GM21528 (cell line): ENCODE measurements at regions not wholly inside any gene's neighbourhood (a gene's known extent, or its start where the extent isn't known, plus 50 kb on each side); places are given as distances from the start of the nearest gene placed in this dataset.

ENCODE experiments used
- ATAC-seq: cut with Tn5 transposase; IDR thresholded peaks from one replicate; pipeline ENCODE4 v1.9.1; 2021; ENCODE audit warnings: mild to moderate bottlenecking, moderate library complexity; ENCODE audit not compliant: unreplicated experiment, low FRiP score

DNA sequence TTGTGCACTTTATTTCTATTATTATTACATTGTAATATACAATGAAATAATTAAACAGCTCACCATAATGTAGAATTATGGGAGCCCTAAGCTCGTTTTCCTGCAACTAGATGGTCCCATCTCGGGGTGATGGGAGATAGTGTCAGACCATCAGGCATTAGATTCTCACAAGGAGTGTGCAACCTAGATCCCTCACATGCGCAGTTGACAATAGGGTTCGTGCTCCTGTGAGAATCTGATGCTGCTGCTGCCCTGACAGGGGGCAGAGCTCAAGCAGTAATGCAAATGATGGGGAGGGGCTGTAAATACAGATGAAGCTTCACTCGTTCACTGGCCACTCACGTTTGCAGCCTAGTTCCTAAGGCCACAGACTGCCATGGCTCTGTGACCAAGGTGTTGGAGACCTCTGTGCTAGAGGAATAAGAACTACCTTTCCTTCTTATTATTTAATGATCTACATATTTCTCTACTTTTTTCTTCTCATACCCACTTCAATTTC is 492.9 kb upstream of the INTU start:
- no peak for ATAC-seq

DNA sequence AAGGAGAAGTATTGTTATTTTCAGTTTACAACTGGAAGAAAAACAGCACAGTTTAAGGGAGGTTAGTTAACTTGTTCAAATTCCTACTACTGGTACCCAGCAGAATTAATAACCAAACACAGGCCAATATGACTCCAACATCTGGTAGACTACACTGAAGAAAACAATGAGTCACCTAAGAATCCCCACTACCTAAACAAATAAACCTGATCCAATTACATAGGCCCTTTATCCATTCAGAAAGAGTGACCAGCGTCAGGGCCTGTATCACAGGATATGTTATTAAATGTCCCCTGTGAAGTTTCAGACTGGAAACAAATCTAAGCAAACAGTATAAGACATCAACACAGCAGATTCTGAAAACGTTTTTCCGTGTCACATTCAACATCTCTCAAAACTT is 492.5 kb upstream of the INTU start:
- ATAC-seq, result no peak

DNA sequence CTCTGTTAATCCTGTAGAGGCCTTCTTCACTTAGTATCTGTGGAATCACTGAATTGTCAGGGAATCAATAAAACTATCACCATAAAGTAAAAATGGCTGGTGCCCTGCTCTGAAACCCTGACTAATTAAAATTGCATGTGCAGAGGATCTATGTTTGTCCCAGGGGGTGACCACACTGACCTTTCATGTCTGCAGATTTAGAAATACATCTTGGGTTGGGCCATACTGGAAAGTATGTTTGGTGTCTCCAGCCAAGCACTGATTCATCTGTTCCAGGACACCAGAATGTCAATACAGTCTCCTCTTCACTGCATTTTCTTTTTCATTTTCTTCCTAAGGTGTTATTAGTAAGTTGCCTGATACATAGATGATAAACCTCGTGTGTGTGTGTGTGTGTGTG is 490.9 kb upstream of the INTU start:
- no peak for ATAC-seq

DNA sequence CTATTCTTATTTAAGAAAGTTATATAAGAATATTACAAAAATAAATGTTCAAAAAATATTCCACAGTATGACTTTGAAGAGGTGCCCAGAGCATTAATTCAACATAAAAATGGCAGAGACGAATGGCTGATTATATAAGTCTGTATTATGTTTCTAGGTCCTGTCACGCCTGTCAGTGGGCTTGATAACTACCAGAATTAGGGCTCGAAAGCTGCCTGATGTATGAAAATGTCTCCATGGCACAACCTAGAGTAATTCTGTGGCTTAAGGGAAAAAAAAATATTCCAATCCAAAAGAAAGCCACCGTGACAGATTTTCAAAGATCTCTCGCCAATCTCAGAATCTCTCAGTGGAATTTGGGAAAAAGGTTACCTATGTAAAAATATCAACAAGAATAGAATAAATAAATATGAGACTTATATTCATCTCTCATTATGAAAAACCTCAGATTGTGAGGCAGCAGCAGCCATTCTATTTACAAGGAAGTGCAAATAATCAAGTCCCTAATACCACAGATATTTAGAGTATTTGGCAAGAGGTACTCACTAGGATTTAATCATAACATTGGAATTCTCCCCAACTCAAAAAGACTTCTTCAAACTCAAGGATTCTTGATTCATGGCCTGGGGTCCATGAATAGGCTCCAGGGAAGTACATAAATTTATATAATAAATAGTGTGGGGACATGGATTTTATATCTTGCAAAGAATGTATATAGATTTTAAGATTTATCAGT is 489.1 kb upstream of the INTU start:
- ATAC-seq, result no peak

DNA sequence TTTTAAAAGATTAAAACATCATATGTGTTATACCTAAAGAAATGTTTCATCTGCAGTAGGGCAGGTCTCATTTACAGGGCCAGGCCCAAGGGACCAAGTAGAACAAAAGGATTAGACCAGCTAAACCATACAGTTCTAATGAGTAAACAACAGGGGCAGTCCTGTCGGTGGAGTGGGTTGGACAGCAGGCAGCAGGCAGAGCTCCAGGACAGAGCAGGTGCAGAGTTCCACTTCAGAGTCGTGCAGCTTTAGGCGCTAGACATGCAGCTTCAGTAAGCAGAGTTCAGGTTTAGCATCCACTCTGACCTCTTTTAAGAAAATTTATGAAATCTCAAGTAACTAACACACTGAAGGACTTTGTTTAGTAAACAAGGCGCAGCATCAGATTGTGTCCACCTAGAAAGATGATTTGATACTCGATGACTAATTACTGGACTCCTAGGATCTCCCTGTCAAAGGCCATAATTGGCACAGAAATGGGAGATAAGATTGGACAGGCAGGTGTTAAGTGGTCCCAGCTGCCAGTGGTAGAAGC is 487.7 kb upstream of the INTU start:
- no peak for ATAC-seq

DNA sequence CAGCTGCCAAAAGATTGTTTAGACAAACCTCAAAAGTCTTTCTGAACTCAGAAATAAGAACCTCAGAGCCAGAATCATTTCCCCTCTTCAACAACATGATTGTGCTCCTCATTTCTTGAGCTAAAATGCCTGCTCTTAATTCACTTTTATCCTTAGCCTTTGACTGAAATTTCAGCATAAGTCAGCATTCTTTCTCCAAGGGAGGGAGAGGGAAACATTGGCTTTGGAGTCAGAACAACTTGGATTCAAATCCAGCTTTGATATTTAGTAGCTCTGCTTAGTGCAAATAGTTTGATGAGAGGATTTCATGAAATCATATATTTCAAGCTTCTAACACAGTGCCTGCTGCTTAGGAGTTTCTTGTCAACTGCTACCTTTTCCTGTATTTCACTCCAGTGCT is 484.6 kb upstream of the INTU start:
- no peak for ATAC-seq

DNA sequence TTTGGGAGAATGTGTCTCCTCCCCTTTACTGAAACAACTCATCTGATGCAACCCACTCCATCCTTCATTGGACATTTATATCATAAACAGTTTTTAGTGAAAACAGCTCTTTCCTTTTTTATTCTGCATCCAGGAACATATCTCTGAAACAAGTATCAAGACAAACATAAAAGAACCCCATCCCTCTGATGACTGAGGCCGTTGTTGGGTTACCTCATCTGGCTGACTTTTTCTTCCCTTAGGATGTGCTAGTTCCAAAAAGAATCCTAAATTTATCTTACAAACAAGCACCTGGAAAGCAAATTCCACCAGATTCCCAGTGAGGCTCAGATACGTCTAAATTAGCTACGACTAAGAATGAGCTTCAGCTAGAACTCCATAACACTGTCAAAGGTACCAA is 483.7 kb upstream of the INTU start:
- ATAC-seq, result no peak

DNA sequence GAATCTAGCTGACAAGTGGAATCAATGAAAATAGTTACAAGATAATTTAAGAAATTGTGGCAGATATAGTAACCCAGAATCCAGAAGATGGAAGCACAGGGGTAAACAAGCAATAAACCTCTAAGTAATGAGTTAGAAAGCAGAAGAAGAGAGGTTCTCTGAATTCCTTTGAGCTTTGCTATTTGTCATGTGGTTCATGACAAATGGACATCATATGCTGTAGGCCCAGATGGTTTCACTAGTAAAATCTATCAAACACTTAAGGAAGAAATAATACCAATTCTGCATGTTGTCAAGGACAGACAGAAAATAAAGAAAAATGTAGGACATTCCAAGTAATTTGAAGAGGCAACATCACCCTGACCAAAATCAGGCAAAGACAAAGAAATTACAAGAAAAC is 480.8 kb upstream of the INTU start:
- no peak for ATAC-seq

DNA sequence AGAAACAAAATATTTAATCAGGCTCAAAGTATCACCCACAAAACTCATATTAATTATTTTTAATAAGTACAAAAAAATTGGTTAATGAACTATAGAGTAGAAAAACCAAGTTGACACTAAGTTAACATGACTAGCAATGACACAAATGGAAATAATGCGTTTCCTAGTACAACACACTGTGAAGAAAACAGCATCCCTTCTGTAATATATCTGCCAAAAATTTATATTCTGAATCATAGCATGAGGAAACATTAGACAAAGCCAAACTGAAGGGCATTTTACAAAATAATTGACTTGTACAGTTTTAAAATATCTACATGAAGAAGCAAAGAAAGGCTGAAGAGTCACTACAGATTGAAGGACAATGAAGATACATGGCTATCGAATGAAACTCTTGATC is 477.6 kb upstream of the INTU start:
- ATAC-seq, result no peak

DNA sequence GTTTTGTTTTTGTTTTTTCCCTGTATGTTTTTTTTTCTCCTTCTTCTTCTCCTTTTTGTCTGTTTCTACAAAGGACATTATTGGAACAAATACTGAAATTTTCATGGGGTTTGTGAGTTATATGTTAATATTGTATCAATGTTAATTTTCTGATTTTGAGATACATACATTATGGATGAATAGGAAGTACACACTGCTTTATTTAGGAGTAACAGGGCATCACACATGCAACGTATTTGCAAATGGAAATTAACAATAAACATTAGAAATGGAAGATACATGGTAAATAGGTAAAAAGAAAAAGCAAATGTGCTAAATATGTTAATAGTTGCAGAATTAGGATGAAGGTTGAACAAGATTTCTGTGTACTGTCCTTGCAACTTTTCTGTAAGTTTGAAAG is 477.2 kb upstream of the INTU start:
- ATAC-seq, result no peak

DNA sequence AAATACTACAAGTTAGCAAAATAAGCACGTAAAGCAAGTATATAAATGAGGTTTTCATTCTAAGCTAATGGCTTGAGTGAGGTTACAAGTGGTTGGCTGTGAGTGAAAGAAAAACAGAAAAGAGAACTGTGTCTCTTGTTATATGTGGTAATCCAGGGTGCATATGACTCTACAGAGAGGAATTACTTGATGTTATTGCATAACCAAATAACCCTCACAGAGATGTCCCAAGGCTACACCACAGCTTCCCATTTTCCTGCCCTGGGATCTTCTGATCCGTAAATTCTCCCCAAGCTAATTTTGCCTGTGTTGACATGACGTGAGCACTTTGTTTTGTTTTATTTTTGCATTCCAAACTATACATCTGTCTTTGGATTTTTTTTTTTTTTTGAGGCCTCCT is 470.0 kb upstream of the INTU start:
- no peak for ATAC-seq

DNA sequence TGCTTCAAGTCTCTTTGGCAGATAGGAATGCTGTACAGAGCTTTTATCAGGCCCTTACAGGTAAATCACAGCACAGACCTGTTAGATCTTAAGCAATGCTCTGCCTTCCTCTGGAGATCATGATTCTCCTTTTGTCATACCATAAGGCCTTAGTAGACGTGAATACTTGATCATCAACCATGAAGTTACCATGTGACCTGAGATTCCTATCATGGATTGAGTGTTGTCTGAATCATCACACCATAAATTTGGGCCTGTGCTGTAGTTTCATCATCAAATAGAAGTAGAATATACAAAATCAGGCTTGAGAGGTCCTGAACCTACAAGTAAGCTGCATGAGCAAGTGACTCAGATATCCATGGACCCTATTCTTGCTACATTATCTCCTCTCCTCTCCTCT is 466.8 kb upstream of the INTU start:
- no peak for ATAC-seq

DNA sequence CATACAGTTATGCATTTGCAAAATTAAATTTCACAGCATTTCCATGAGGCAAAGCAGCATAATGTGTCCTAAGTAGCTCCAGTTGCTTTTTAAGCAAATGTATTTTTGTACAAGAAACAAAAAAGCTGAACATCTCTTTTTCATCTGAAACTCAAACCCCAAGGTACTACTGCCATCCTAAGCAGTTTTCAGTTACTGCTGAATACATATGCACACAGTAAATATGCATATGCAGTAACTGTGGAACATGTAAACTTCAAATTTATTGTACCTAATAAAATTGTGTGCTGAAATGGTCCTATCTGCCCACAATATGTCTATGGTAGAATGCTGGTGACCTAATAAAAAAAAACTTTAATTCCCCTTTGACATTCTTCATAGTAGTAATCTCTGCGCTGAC is 458.6 kb upstream of the INTU start:
- ATAC-seq, result no peak

DNA sequence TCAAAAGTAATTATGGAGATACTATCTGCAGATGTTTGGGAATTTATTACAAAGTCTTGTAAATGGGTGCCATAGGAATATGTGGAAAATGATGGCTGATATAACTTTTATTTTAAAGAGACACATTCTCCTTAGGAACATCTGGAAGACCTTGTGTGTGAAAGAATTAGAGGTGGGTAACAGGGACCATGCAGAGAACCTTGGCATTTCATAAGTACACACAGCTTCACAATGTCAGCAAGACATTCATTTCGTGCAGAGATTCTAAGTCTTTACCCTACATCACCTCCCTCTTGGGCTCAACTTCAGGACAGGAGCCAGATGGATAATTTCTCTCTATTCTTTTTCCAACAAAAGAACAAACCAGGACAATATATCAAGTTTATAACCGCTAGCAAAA is 458.1 kb upstream of the INTU start:
- ATAC-seq, result no peak

DNA sequence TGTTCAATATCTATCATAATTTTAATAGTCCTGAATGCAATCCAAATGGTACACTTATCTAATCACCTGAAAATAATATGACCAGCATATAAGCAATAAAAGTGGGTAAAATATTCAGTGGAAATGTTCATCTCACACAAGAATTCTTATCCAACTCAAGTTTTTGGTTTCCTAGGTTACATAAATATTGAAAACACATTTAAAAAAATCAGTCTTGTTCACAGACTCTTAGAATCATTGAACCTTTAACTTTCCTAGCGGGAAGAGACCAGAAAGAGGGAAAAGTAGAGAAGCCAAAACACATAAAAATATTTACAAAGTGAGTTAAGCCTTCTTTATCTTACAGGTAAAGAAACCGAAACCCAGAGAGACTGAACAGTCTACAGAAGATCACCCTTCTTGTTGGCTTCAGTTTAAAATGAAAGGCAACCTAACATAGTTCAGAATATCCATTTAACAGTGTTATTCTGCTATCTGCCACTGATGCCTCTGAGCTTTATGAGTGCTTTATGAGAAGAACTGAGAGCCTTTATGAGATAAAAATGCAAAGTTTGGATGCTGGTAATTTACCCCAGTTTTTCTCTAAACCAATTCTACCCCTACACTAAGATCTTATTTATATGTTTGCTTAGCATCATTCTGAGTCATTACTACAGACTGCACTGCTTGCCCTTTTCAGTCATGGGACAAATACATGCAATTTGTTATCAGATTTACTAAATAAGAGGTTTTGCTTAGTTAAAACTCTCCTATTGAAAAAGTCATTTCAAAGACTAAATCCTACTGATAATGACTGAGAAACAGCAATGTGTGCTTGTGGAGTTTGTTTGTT is 453.3 kb upstream of the INTU start:
- no peak for ATAC-seq

DNA sequence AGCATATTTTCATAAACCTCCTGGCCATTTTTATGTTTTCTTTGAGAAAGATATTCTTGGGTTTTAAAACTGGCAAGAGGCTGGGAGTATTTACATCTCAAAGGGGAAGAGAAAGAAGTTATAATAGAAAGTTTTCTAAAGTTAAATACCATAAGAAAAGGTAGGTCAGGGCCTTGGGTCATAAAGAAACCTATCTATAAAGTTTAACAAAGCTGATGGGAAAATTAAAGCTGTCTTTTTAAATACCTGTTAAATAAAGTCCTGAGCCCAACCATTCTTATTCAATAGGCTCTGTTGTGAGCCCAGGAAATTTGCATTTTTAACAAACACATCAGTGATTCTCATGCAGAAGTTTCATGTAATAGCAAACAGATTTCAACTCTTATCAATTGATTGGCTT is 451.8 kb upstream of the INTU start:
- ATAC-seq, result no peak

DNA sequence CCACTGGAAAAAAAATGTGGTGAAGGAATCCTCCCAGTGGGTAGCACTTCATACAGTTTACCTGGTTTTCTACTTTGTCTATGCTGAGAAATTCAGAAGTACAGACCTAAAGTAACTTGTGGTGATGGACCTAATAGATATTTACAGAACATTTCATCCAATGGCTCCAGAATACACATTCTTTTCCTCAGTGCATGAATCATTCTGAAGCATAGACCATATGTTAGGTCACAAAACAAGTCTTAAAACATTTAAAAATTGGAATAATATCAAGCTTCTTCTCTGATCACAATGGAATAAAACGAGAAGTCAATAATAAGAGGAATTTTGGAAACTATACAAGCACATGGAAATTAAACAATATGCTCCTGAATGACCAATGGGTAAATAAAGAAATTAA is 450.1 kb upstream of the INTU start:
- ATAC-seq, result no peak

DNA sequence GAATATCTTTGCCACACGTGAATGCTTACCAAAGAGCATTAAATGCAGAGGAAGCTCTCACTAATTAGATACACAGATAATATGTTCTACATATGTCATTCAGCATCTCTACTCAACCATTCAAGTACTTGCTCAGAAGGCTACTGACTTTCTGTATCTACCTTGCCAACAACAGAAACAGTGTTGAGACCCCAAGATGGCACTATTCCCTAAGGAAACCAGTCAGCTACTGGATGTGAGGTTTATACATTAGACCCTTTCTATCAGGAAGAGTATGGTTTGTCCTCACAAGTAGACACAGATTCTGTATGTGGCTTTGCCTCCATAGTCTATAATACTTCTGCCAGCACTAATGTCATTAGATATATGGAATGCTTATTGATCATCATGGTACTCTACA is 443.9 kb upstream of the INTU start:
- no peak for ATAC-seq

DNA sequence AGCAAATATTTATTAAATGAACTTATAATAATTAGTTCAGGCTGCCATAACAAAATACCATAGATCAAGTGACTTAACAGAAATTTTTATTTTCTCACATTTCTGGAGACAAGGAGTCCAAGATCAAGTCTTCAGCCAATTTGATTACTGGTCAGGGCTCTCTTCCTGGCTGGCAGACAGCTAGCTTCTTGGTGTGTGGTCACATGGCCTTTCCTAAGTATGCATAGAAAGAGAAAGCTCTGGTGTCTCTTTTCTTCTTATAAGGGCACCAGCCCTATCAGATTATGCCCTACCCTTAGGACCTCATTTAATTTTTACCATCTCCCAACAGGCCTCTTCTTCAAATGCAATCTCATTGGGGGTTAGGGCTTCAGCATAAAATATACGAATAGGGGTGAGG is 438.5 kb upstream of the INTU start:
- ATAC-seq, result no peak

DNA sequence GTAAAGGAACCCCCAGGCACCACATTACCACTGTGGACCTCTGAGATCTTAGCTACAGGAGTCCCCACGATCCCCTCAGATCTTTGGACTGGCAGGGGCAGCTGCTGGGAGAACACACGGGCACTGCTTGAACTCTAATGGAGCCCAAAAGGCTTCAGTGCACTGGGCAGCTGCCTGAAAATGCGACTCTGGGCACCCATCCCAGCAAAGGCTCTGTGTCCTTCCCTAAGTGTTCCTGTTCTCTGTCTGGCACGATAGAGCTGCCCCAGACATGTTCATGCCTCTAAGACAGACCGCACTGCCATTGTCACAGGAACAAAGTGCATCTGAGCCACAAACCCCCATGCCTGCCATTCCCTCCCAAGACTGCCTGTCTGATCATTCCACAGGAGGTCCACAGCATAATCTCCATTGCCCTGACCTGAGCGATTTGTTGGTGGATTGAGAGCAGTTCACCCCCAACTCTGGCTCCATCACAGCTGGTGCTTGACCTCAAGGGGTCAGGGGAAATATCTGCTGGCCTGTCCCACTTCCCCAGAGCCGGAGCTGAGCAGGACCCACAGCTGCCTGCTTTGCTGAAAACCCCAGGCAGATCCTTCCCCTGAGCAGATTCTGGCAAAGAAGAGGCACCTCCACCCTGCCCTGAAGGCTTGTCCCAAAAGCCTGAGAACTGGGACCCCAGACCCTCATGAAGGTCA is 436.0 kb upstream of the INTU start:
- no peak for ATAC-seq

DNA sequence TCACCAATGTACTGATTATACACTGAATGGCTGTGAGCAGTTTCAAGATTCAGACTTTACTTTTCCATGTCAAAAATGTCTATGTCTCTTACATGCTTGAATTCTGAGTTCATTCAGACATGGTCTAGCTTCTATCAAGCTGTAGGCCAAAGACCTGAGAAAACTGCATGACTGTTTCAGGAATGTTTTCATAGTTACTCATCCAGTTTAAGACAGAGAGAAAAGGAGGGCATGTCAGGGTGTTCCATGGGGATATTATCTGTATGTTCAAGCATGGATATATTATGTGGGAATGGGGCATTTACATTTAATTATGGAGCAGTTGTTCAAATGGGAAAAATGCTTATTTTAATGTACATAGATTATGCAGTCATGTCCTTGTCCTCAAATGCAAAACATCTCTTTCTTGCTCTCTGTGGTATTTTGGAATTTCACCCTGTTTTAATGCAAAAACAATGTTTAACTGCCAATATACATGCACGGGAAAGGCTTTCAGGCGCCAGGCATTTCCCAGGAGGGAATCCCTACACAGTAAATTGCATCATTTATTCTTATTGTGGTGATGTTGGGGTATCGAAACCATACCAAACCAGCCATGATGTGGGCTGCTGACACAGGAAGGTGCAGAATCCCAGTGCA is 429.1 kb upstream of the INTU start:
- ATAC-seq, result no peak
